NCI-H2081 treated with DMSO at 0.1 percent for 48 hours (cell line): ENCODE measurements at regions not wholly inside any gene's neighbourhood (a gene's known extent, or its start where the extent isn't known, plus 50 kb on each side); places are given as distances from the start of the nearest gene placed in this dataset.
"Not testable (repeated sequence)": the region's sequence is repeated elsewhere in the genome, so short reads cannot be mapped to it uniquely, and the experiment has no call there.

Source experiments
- DNase-seq: peaks from one replicate; lab custom pipeline; 2025; lab: John Stamatoyannopoulos, UW

DNA sequence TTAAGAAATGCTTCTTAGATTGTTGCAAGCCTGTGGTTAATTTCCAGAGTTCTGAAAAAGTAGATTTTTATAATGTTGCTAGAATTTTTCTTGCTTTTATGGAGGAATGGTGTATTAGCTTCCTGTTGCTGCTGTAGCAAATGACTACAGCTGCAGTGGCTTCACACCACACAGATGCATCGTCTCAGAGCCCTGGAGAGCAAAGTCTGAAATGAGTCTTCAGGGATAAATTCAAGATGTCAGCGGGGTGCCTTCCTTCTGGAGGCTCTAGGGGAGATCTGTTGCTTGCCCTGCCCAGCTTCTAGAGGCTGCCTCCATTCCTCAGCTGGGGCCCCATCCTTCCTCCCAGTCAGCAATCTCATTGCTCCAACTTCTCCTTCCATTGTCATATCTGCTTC is 187.8 kb downstream of the ZNF516 start:
- DNase-seq, result no peak

DNA sequence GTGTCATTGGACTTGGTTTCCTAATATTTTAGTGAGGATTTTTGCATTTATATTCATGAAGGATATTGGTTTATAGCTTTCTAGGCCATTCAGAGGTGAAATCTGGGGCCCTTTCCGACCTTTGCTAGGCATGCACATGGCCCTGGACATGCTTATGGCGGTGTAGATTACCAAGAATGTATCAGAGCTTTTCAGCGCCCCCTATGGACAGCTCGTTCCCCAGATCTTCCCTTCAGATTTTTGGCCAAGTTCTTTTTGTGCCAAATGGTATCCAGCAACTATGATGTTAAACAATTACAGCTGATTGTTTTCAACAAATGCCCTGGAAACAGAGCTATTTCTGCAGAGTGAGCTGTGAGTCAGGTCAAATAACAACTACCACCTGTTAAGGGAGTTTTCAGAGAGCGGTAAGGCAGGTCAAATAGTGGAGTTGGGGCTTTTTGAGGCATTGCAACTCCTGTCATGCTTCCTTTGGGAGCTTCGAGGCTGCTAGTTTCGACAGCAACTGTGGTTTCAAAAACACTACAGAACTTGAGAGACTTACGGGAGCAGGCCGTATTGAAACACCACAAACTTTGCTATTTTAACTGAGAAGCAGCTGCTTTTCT is 188.3 kb downstream of the ZNF516 start:
- DNase-seq, result no peak

DNA sequence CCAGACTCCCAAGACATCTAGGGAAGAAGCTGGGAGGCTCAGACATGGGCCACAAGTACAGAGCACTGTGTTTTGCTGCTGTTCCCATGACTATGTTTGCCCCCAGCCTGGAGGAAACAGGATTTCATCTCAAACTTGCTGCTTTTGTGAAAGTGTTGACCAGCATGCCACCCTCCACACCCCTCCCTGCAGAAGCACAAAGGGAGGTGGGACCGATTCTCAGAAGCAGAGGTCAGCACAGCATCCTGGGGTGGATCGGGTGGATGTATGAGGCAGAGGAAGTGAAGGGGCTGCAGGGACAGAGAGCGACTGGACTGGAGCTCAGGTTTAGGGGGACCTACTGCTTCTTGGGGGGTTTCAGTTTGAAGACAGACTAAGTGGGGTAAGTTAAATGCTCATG is 209.2 kb downstream of the ZNF516 start:
- no peak for DNase-seq

DNA sequence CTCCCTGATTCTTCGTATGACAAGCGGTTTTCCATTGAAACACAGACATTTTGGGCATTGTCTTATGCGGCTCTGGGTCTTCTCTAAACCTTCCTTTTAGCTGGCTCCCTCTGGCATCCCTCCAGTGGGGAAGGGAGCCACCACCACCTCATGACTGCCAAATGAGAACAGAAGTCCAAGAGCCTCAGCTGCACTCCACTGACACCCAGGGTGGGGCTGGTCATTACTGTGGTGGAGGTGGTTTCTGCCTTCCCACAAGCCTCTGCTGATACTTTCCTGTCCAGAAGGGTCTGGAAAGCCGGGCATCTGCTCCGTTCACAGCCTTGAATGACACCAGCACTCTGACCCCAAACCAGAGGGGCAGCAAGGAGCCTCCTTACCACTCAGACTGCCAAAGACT is 213.5 kb downstream of the ZNF516 start:
- DNase-seq, result no peak

DNA sequence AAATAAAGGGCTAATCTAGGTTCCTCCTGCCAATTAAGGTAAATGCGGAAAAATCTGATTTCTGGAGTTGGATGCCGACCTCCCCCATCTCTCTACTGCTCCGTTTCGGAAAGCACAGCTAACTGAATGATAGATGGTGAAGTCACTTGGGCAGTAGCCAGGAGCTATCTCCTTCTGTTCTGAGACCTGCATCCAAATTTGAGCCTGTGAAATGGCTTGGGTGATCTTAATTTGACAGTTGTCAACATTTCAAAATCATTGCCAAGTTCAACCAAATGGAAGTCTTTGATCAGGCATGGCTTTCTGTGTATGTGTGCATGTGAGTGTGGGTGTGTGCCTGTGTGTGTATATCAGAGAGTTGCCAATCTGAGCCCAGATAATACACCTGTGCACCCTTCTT is 217.2 kb downstream of the ZNF516 start:
- no peak for DNase-seq

DNA sequence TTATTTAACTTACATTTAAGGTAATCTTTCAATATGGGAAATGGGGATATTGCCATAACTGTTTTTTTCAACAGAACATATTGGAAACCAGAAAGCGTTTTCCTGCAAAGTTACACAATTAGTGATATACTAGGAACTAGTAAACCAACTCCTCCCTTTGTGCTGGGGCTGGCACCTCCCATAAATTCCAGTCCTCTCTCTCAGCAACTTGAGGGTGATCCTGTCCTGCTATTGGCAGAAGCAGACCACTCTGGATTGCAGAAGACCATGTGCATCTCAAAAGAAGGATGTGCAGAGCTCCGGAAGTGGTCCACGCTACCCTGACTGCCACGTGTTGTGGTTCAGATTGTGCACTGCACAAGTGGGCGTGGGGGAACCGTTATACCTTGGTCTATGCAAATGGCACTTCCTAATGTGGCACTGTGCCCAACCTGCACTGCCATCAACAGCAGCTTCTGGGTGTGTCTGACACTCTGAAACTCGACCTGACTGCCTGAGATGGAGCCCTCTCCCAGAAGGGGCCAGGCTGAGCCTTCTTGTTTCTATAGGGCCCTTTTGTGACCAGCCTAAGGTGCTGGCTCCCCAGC is 219.2 kb downstream of the ZNF516 start:
- DNase-seq, result no peak

DNA sequence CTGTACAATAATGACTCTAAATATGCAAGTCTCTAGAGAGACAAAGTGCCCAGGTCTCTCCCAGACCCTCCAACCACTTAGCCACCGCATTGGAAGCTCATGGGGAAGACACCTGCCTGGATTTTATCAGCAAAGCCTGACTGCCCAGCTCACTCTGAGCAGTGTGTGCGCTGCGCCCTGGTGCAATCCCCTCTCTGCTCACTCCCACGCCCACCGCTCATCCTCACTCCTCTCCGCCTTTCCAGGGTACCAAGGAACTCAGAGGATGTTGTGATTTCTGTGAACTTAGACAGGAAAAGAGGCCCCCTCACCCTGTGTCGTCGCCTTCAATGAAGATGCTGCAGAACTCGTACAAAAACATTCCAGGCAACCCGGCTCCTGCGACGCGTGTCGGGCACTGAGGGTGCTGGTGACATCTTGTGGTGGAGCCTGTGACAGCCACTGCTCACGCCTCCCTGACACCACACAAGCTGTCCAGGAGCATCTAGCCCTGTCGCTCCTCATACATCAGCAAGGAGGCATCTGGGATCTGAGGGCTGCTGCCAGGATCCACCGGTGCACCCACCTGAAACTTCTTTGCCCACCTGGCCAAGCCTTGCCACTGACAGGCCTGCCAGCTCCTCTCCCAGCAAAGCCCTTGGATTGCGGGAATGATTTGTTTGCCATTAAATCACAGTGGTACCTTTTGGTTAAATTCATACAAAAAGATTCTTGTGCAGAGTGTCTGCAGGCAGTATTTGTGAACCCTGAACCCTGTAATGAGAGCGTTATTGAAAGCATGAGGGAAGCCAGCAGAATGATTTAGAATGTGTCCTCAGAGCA is 220.4 kb downstream of the ZNF516 start:
- DNase-seq, result no peak

DNA sequence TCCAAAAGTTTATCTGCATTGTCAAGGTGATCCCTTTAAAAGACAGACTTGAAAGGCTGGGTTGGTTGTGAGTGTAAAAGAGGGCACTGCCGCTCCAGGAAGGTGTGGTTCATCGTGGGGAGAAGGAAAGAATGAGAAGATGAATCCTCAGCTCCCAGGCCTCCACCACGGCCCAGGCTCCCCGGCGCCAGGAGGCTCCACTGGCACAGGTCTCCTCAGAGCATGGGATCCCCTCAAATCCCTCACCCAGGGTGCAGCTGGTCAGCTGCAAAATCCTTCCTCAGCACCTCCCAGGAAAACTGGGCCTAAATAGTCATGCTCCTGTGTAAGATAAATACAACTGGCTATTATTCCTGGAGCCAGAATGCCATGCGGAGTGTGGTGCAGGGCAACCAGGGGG is 221.1 kb downstream of the ZNF516 start:
- DNase-seq, result no peak

DNA sequence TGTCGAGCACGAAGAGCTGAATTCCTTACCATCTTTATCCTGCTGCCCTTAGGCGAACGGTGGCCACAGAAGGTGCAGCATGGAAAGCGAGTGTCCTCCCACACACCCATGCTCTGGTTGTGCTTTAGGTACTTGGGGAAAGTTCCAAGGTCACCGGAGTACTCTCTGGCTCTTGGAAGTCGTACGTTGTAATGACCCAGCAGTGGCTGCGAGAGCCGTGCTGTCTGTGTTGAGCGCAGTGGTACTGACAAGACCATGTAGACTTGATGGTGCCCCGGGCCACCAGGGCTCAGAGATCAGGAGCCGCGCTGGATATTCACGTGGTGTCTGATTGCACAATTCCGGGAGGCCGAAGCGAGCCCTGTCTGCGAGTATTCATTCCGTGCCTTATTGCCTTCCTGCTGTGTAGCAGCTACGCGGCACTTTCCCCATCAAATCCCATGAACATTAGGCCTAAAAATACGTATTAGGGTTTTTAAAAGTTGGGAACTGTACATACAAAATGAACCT is 222.0 kb downstream of the ZNF516 start:
- DNase-seq, result no peak

DNA sequence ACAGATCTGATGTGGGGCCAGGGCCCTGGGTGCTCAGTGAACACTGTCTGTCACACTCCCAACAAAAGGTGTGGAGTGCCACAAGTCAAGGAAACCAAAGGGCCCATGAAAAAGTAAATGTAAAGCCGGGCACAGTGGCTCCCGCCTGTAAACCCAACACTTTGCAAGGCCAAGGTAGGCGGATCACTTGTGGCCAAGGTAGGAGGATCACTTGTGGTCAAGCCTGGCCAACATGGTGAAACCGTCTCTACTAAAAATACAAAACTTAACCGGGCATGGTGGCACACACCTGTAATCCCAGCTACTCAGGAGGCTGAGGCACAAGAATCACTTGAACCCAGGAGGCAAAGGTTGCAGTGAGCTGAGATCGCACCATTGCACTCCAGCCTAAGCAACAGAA is 227.6 kb downstream of the ZNF516 start:
- DNase-seq, result not testable (repeated sequence)

DNA sequence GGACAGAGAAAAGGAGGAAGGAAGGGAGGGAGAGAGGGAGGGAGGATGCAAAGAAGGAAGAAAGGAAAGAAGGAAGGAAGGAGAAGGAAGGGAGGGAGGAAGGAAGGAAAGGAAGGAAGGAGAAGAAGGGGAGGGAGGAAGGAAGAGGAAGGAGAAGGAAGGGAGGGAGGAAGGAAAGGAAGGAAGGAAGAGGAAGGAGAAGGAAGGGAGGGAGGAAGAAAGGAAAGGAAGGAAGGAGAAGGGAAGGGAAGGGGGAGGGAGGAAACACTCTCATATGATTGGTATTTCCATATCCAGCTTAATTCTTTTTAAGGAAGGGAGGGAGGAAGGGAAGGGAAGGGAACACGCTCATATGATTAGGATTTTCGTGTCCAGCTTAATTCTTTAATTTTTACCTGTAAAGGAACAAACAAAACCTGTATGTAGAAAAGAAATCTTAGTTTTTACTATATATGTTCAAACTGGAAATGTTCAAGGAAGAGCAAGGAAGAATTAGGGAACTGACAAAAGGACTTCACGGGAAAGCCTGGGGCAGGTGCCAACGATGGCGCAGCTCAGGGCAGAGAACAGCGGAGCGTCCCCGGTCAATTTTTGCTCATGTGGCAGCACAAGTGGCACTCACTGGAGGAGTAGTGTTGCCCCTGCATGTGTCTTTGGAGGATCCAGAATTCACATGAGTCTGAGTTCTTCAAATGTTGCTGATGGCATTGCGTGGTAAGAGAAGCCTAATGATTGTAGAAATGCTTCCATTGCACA is 228.6 kb downstream of the ZNF516 start:
- no peak for DNase-seq

DNA sequence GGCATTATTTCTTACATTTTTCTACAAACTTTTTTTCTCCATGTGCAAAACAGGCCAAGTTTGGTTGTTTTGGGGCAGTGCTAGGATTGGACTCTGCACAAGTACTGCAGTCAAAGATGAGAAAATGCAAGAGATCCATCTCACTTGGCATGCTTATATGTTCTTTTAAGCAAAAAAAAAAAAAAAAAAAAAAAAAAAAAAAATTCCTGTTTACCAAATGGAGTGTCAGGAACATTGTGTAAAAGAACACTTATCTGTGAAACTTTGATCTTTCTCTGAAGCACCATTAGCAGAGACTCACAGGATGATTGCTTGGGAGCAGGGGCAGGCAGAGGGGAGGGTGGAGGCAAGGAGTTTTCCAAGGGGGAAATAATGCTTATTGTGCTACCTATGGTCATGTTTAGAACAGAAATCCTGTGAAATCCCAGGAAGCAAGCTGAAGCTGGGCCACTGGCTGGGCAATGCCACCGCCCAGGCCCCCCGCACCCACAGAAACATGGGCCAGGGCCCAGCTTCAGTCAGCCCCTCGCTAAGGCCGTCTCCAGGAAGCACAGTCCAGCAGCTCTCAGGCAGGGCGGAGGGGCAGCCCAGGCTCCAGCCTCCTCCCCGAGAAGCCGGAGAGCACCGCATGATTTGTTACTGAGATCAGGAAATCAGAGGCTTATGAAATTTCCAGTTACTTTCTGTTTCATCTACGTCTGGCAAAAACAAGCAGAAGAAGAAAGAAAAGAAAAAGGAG is 229.4 kb downstream of the ZNF516 start:
- DNase-seq, result no peak

DNA sequence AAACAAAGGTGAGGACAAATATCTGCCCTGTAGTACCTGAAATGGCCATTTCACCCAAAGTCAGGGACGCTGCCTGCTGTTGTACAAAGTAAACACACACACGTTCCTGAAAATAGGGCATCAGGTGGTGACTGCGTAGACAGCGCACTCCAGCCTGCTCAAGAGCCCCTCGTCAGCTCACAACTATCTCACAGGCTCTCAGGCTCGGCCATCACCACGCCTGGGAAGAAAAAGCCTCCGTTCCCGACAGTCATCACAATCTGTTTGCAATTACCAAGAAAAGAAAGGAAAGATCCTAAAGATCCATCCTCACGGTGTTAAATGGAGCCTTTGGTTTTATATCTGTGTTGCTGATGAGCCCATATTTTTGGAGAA is 230.2 kb downstream of the ZNF516 start:
- DNase-seq, result no peak

DNA sequence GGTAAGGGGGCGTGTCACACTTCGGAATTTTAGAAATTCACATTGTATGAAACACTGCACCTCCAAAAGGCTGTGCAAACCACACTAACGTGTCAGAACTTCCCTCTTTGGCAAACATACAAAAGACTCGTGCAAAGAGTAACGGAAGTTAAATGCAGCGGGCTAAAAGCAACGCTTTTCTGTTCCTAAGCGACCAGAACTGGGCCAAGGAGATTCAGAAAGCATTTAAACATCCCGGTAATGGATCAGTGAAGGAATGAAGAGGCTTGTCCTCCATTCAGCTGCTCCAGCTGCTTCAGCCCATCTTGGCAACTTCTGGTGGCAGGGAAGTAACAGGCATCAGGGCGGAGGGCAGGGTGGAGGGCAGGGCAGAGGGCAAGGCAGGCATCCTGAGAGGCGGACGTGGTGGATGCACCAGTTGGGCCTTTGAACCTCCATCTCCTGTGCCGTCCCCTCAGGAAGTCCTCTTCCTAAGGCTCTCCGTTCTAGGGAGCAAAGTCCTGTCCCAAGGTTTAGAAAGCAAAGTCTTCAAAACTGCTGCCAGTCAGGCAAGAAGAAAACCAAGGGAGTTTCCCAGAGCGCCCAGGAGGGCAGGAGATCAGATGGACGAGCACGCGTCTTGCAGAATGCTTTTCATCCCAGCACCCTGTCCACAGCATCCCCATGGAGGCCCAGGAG is 230.7 kb downstream of the ZNF516 start:
- DNase-seq, result no peak

DNA sequence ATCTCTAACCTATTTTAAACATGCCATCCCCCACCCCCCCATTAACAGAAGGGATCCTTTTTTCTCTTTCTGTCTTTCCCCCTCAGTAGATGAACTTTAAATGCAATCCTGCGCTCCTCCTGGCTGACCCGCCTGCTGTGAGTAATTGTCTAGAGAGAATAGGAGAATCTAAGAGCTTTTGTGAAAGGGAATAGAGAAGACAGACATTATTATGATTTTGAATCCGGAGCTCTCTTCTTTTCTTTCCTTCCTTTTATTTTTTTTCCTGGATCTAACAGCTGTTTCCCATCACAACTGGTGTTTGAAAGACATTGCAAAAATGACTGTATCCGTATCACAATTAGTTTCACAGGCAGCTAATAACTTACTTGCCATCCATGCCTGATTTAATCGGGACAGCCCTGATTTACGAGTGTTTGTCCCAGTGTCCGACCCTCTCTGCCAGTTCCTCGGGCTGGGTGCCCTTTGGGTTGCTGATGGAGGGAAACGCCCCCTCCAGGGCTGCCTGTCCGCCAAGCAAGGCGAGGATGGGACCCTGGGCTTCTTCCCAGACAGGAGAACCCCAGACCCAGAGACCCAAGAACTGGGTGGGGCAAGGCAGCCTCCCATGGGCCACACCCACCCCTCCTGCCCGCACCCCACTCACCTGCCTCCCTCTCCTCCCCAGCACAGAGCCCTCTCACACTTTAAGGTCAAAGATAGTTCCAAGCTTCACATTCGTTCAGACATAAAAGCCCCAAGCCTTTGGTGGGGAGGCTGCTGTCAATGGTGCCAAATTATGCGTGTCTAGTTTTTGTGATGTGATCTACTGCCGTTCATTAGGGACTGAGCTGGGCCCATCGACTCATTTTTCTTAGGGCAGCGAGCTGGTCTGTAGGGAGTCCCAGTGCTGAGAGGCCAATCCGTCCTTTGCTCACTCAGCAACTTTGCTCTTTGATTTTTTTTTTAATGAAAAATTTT is 231.7 kb downstream of the ZNF516 start:
- no peak for DNase-seq

DNA sequence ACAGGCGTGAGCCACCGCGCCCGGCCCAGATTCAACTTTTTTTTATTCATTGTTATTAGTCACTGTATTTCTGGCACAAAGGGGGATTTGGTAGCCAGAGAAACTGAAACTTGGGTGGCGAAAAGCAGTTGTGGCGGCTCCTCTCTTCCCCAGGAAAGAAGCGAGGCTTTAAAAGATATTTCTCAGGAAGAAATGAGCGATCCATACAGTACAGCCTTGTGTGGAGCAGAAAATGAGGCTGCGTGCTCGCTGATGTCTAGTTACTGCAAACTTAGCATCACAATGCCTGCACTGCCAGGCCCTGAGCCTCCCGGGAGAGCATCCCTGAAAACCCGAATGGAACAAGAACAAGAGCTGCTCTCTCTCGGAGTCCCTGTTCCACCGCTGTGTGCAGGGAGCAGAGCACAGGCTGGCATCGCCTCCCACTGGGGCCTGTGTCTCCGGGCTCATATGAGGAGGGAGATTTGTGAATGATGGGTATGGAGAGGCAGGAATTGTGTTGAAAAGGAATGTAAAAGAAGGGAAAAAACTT is 234.0 kb downstream of the ZNF516 start:
- DNase-seq, result no peak

DNA sequence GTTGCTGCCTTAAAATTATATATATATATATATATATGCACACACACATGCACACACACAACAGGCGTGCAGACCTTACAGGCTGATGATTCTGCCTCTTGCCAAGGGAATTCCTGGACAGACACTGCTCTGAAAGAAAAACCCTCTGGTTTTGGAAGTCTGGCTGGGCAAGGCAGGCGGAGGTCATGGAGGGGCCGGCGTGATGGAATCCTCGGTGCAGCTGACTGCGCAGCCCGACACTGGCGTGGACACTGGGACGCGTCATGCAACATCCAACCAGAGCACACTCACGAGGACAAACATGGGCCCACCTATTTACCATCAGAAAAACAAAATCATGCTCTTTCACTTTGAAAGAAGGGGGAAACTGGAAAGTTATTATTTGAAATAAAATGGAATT is 235.3 kb downstream of the ZNF516 start:
- no peak for DNase-seq

DNA sequence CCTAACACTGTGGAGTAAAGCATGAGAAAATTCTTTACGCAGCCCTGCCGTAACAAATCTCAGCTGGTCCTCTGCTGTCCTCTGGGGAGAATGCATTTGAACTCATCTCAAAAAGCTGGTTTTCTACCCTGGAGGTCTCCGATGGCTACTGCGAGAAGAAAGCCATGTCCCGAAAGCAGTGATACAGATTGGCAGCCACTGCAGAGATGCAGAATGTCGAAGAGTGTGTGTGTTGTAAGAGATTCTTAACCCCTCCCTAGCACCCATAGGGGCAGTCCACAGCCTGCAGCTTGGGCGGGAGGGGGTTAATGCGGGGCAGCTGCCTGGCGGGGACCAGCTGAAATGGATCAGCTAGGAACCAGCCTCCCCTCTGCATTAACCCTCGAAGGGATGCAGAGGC is 235.9 kb downstream of the ZNF516 start:
- DNase-seq, result no peak

DNA sequence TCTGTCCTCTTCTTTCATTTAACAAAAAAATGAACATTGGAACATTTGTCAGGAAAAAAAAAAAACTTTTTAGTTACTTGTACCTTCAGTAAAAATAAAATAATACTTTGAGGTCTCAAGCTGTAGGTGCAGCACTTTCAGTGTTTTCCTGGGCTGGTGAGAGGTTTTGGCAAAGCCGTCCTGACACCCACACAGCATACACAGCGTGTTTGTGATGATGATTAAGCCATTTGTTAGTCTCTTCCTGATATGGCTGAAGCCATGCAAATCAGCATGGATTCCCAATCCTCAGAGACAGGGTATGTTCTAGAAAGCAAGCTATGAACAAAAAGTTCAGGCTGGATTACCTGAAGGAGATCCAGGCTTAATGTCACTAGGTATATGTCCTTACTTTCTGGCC is 236.8 kb downstream of the ZNF516 start:
- no peak for DNase-seq
